SU-DHL-6 (cell line): ENCODE measurements at regions not wholly inside any gene's neighbourhood (a gene's known extent, or its start where the extent isn't known, plus 50 kb on each side); places are given as distances from the start of the nearest gene placed in this dataset.

Source experiments
- H2AFZ ChIP-seq: fragments of 200-600 bp; sonication (generic); 2 replicates; pipeline ENCODE4 v1.6.1; 2014; ENCODE audit warnings: low read depth, mild to moderate bottlenecking, moderate library complexity, mixed read lengths, antibody characterized with exemption, low read length; ENCODE audit not compliant: severe bottlenecking
- H3F3A ChIP-seq: fragments of 200-600 bp; shearing (Covaris generic); 2 replicates; pipeline ENCODE4 v1.6.0; 2016; ENCODE audit warnings: antibody characterized with exemption, mild to moderate bottlenecking; ENCODE audit not compliant: insufficient read depth
- H3K27ac ChIP-seq: fragments of 200-600 bp; sonication (generic); 2 replicates; pipeline ENCODE4 v1.5.1; 2016; ENCODE audit warnings: low read depth, mild to moderate bottlenecking, low read length, moderate library complexity, mixed read lengths
- H3K27me3 ChIP-seq: fragments of 200-600 bp; sonication (generic), shearing (Covaris generic); 2 replicates; pipeline ENCODE4 v1.6.0; 2014; ENCODE audit warnings: mild to moderate bottlenecking, low read length
- H3K36me3 ChIP-seq: fragments of 200-600 bp; sonication (generic); 2 replicates; pipeline ENCODE4 v1.6.1; 2014; ENCODE audit warnings: mild to moderate bottlenecking, low read length, mixed read lengths
- H3K4me2 ChIP-seq: fragments of 300-600, 200-600 bp; shearing (Covaris generic), sonication (generic); 2 replicates; pipeline ENCODE4 v1.6.0; 2014; ENCODE audit warnings: low read length, low read depth, mild to moderate bottlenecking; ENCODE audit not compliant: poor library complexity, severe bottlenecking
- H3K4me3 ChIP-seq: fragments of 200-600 bp; sonication (generic); 2 replicates; pipeline ENCODE4 v1.5.1; 2014; ENCODE audit warnings: antibody characterized with exemption, low read length, mild to moderate bottlenecking, mixed read lengths; ENCODE audit not compliant: insufficient read depth, poor library complexity, severe bottlenecking
- H3K79me2 ChIP-seq: fragments of 200-600 bp; sonication (generic); 2 replicates; pipeline ENCODE4 v1.6.1; 2014; ENCODE audit warnings: mild to moderate bottlenecking, low read length, moderate library complexity; ENCODE audit not compliant: insufficient read depth
- H3K9ac ChIP-seq: fragments of 200-600 bp; sonication (generic); 2 replicates; pipeline ENCODE4 v1.7.0; 2014; ENCODE audit warnings: mild to moderate bottlenecking, low read length
- H3K9me2 ChIP-seq: fragments of 200-600 bp; sonication (generic); replicated peaks from 2 replicates; pipeline ENCODE4 v1.6.1; 2014; ENCODE audit warnings: low read length; ENCODE audit not compliant: insufficient read depth
- H3K9me3 ChIP-seq: fragments of 200-600 bp; sonication (generic); 2 replicates; pipeline ENCODE4 v1.6.1; 2014; ENCODE audit warnings: low read length, mixed read lengths; ENCODE audit not compliant: insufficient read depth
- H4K20me1 ChIP-seq: fragments of 200-600 bp; sonication (generic); 2 replicates; pipeline ENCODE4 v1.6.1; 2014; ENCODE audit warnings: low read depth, mild to moderate bottlenecking, antibody characterized with exemption, low read length, moderate library complexity, mixed read lengths
- CTCF ChIP-seq: fragments of 200-600 bp; sonication (generic); IDR thresholded peaks from one replicate; pipeline ENCODE4 v1.5.1; 2017; ENCODE audit warnings: antibody characterized with exemption, mild to moderate bottlenecking, low read length, moderate library complexity; ENCODE audit not compliant: insufficient read depth, poor library complexity, severe bottlenecking
- EZH2phosphoT487 ChIP-seq: fragments of 200-600 bp; sonication (generic), shearing (Covaris generic); conservative IDR thresholded peaks from 2 replicates; pipeline ENCODE4 v1.6.1; 2018; ENCODE audit warnings: mild to moderate bottlenecking, antibody characterized with exemption, low read length, moderate library complexity, mixed read lengths

- Histone ChIP-seq H3K27ac (no peak overlapping the region), H3K9ac (no peak overlapping the region), H3K9me3 (no peaks in the 10 kb centered on the region), H2AFZ (no peak overlapping the region), H3F3A (no peaks in the 10 kb centered on the region), H3K4me2 (no peak overlapping the region), H3K9me2 (no peaks in the 10 kb centered on the region), H3K27me3 (no peaks in the 10 kb centered on the region), H3K4me3 (no peak overlapping the region), H3K79me2 (no peaks in the 10 kb centered on the region), H3K36me3 (no peaks in the 10 kb centered on the region), H4K20me1 (no peaks in the 10 kb centered on the region)
- peak; percentile 72 for TF ChIP-seq CTCF
- TF ChIP-seq EZH2phosphoT487 = no peak
Measured at GRCh38 chr11:109697140-109697843, 275.3 kb downstream of the C11orf87 start.

GRCh38 chr11:109698237-109698636 is 276.2 kb downstream of the C11orf87 start:
- H3K27ac ChIP-seq = no peak overlapping the region
- H2AFZ ChIP-seq = no peak overlapping the region
- H3F3A ChIP-seq = no peaks in the 10 kb centered on the region
- no peaks in the 10 kb centered on the region for H3K27me3 ChIP-seq
- no peaks in the 10 kb centered on the region for H3K9me2 ChIP-seq
- no peak overlapping the region for H3K4me3 ChIP-seq
- no peak overlapping the region for H3K9ac ChIP-seq
- no peaks in the 10 kb centered on the region for H3K79me2 ChIP-seq
- H3K4me2 ChIP-seq = no peak overlapping the region
- H3K9me3 ChIP-seq = no peaks in the 10 kb centered on the region
- TF ChIP-seq CTCF = no peak
- TF ChIP-seq EZH2phosphoT487 = no peak
- no peaks in the 10 kb centered on the region for H3K36me3 ChIP-seq
- no peaks in the 10 kb centered on the region for H4K20me1 ChIP-seq

- H3K9ac ChIP-seq = no peak overlapping the region
- H3F3A ChIP-seq = no peaks in the 10 kb centered on the region
- H3K4me3 ChIP-seq = no peak overlapping the region
- no peak for TF ChIP-seq CTCF
- no peak for TF ChIP-seq EZH2phosphoT487
- no peak overlapping the region for H2AFZ ChIP-seq
- H3K27me3 ChIP-seq = no peaks in the 10 kb centered on the region
- H3K79me2 ChIP-seq = no peaks in the 10 kb centered on the region
- H3K9me3 ChIP-seq = no peaks in the 10 kb centered on the region
- no peaks in the 10 kb centered on the region for H4K20me1 ChIP-seq
- no peaks in the 10 kb centered on the region for H3K9me2 ChIP-seq
- H3K27ac ChIP-seq = no peak overlapping the region
- H3K4me2 ChIP-seq = no peak overlapping the region
- no peaks in the 10 kb centered on the region for H3K36me3 ChIP-seq
Measured at GRCh38 chr11:109704432-109704831, 282.4 kb downstream of the C11orf87 start.
